ENCODE measurements at regions not wholly inside any gene's neighbourhood (a gene's known extent, or its start where the extent isn't known, plus 50 kb on each side); places are given as distances from the start of the nearest gene placed in this dataset.

DNA sequence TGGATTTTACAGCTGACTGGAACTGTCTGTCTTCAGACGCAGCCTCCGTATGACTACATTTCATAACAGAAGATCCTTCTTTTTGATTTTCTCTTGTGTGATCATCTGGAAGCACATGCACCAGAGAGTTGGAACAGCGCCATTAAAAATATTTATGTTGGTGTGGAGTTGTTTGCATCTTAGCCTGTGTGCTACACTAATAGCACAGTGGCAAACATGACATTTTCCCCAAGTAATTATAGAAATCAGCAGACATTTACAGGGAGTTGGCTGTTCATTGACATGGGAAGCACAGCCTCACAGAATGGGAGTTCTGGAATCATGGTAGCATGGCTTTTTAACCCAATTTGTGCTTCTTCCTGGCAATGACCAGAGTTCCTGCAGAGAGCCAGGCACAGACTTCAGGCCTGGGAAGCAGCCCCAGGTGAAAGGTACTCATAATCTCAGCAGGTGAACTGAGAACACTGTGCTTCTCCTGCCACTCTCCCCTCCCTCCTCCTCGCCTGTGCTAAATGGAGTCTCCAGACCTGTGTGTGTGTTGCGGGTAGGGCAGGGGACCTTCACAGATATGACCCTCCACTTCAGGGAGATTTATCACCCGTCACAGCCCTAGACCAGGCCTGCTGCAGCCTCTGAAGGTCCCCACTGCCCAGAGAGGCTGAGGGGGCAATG is 82.8 kb upstream of the PLET1 start:
- no peak for ATAC-seq
- H3K36me3 ChIP-seq = no peaks in the 10 kb centered on the region
- no peak for DNase-seq
- TF ChIP-seq, protein P1, sequence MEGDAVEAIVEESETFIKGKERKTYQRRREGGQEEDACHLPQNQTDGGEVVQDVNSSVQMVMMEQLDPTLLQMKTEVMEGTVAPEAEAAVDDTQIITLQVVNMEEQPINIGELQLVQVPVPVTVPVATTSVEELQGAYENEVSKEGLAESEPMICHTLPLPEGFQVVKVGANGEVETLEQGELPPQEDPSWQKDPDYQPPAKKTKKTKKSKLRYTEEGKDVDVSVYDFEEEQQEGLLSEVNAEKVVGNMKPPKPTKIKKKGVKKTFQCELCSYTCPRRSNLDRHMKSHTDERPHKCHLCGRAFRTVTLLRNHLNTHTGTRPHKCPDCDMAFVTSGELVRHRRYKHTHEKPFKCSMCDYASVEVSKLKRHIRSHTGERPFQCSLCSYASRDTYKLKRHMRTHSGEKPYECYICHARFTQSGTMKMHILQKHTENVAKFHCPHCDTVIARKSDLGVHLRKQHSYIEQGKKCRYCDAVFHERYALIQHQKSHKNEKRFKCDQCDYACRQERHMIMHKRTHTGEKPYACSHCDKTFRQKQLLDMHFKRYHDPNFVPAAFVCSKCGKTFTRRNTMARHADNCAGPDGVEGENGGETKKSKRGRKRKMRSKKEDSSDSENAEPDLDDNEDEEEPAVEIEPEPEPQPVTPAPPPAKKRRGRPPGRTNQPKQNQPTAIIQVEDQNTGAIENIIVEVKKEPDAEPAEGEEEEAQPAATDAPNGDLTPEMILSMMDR (IDR thresholded peaks at IDR 0.05) = no peak
- no peak for TF ChIP-seq POLR2A (IDR thresholded peaks at IDR 0.05)
- intact Hi-C loops (cut with DNase I) = no loop called here
- H3K27ac ChIP-seq = no peak overlapping the region
- WGBS, 4 donors = 85 to 92% (median 86%) methylated on average over 6 of the region's 6 CpGs
- no peaks in the 10 kb centered on the region for H3K9me3 ChIP-seq
- peaks cover 0 to 6% (median 0%) of the 10 kb centered on the region in 12 donors for H3K4me1 ChIP-seq
- no peaks in the 10 kb centered on the region for H3K27me3 ChIP-seq
- H3K4me3 ChIP-seq = no peak overlapping the region

DNA sequence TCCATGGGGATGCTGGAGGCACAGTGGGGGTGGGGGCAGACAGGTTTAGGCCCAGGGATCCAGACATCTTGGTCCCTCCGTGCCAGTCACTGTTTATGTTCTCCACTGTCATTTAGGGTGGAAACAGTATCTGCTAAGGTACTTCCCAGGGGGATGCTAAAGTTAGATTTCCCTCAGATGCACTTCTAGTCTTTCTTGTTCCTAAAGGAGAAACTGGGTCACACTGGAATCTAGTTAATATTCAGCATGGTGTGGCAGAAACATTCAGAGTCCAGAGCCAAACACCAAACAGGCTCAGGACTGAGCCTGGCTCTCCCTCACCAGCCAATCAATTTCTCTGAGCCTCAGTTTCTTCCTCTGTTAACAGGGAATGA is 83.4 kb upstream of the PLET1 start:
- DNase-seq (no peak), ATAC-seq (no peak)
- intact Hi-C loops (cut with DNase I) = no loop called here
- Histone ChIP-seq H3K27me3 (no peaks in the 10 kb centered on the region), H3K4me1 (peaks cover 0 to 6% (median 0%) of the 10 kb centered on the region in 12 donors), H3K27ac (no peak overlapping the region), H3K36me3 (no peaks in the 10 kb centered on the region), H3K4me3 (no peak overlapping the region), H3K9me3 (no peaks in the 10 kb centered on the region)
- TF ChIP-seq, protein P1 (IDR thresholded peaks at IDR 0.05) = no peak
- no peak for TF ChIP-seq POLR2A (IDR thresholded peaks at IDR 0.05)
- 64 to 100% (median 65%) methylated on average over 1 of the region's 1 CpG for WGBS, 4 donors

GRCh38 chr11:112345166-112345565 is 84.5 kb upstream of the PLET1 start:
- Histone ChIP-seq H3K27ac (no peak overlapping the region), H3K36me3 (no peaks in the 10 kb centered on the region), H3K9me3 (no peaks in the 10 kb centered on the region), H3K27me3 (no peaks in the 10 kb centered on the region), H3K4me1 (peaks cover 0 to 6% (median 0%) of the 10 kb centered on the region in 12 donors), H3K4me3 (no peak overlapping the region)
- TF ChIP-seq POLR2A (IDR thresholded peaks at IDR 0.05) = no peak
- TF ChIP-seq, protein P1 (IDR thresholded peaks at IDR 0.05) = no peak
- intact Hi-C loops (cut with DNase I) = no loop called here
- ATAC-seq = no peak
- WGBS, 4 donors = 83 to 97% (median 91%) methylated on average over 3 of the region's 3 CpGs
- DNase-seq = no peak

DNA sequence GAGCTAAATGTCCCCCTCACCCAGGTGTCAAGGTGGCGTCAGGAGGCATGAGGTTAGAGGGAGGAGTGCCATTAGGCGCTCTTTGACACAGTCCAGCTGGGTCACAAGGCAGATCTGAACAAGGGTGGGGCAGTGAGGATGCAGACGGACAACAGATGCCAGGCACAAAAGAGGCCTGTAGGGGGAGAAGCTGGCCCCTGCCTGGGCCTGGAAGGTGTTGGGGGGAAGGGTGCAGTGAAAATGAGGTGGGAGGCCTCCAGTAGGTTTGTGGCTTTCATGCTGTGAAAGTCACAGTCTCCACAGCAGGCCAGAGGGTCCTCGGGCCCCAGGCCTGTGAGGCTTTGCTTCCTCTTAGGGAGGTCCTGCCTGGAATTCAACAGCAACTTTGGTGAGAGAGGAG is 85.0 kb upstream of the PLET1 start:
- TF ChIP-seq, protein P1 (IDR thresholded peaks at IDR 0.05) = peak in 1 of 12 donors; percentile 11
- TF ChIP-seq POLR2A (IDR thresholded peaks at IDR 0.05) = no peak
- H3K4me1 ChIP-seq = peaks cover 0 to 6% (median 0%) of the 10 kb centered on the region in 12 donors
- H3K4me3 ChIP-seq = no peak overlapping the region
- intact Hi-C loops (cut with DNase I) = no loop called here
- H3K27me3 ChIP-seq = no peaks in the 10 kb centered on the region
- 65 to 77% (median 75%) methylated on average over 4 of the region's 4 CpGs for WGBS, 4 donors
- H3K36me3 ChIP-seq = no peaks in the 10 kb centered on the region
- no peaks in the 10 kb centered on the region for H3K9me3 ChIP-seq
- ATAC-seq (peak in 1 of 4 donors; percentile 38), DNase-seq (no peak)
- no peak overlapping the region for H3K27ac ChIP-seq
